GM12865 (cell line): ENCODE measurements at regions not wholly inside any gene's neighbourhood (a gene's known extent, or its start where the extent isn't known, plus 50 kb on each side); places are given as distances from the start of the nearest gene placed in this dataset.

Source experiments
- DNase-seq: peaks from one replicate; pipeline ENCODE4 v3.0.0; 2010; ENCODE audit warnings: low read depth
- H3K4me3 ChIP-seq: 2 replicates; pipeline ENCODE4 v1.5.1; 2011; ENCODE audit warnings: mild to moderate bottlenecking, low read depth, low read length, control low read depth
- CTCF ChIP-seq: IDR thresholded peaks from 2 replicates; pipeline ENCODE4 v1.5.1; 2011; ENCODE audit warnings: low read length, control low read depth, low read depth, inconsistent platforms; ENCODE audit not compliant: insufficient read depth; ENCODE audit errors: missing control alignments

GRCh38 chr11:128389461-128389976 is 197.8 kb downstream of the ETS1 start:
- H3K4me3 ChIP-seq = no peak overlapping the region
- no peak for TF ChIP-seq CTCF
- no peak for DNase-seq

- TF ChIP-seq CTCF = no peak
- no peak for DNase-seq
- no peak overlapping the region for H3K4me3 ChIP-seq
These were observed 199.0 kb downstream of the ETS1 start for GRCh38 chr11:128388206-128388815.

GRCh38 chr11:128379587-128380580 is 207.5 kb downstream of the ETS1 start:
- TF ChIP-seq CTCF = no peak
- no peak for DNase-seq
- H3K4me3 ChIP-seq = no peak overlapping the region

GRCh38 chr11:128375961-128376360 is 211.4 kb downstream of the ETS1 start:
- no peak overlapping the region for H3K4me3 ChIP-seq
- DNase-seq = no peak
- no peak for TF ChIP-seq CTCF

- no peak for TF ChIP-seq CTCF
- DNase-seq = no peak
- H3K4me3 ChIP-seq = no peak overlapping the region
These were observed 213.3 kb downstream of the ETS1 start for GRCh38 chr11:128374026-128374425.

- TF ChIP-seq CTCF = no peak
- H3K4me3 ChIP-seq = no peak overlapping the region
- no peak for DNase-seq
These were observed 214.4 kb downstream of the ETS1 start for GRCh38 chr11:128372977-128373376.
